Loucy (cell line): ENCODE measurements at regions not wholly inside any gene's neighbourhood (a gene's known extent, or its start where the extent isn't known, plus 50 kb on each side); places are given as distances from the start of the nearest gene placed in this dataset.

ENCODE experiments used
- H2AFZ ChIP-seq: fragments of 200-600 bp; sonication (generic); 2 replicates; pipeline ENCODE4 v1.6.0; 2016; ENCODE audit warnings: antibody characterized with exemption, mild to moderate bottlenecking, low read length, moderate library complexity
- H3F3A ChIP-seq: fragments of 200-600 bp; 2 replicates; pipeline ENCODE4 v1.6.0; 2016; ENCODE audit warnings: antibody characterized with exemption, low read depth, mild to moderate bottlenecking
- H3K27me3 ChIP-seq: fragments of 200-600 bp; sonication (generic); 2 replicates; pipeline ENCODE4 v1.6.1; 2014; ENCODE audit warnings: low read length, mild to moderate bottlenecking; ENCODE audit not compliant: insufficient read depth, poor library complexity, severe bottlenecking
- H3K36me3 ChIP-seq: fragments of 200-600 bp; sonication (generic); 2 replicates; pipeline ENCODE4 v1.6.1; 2016; ENCODE audit warnings: low read length; ENCODE audit not compliant: insufficient read depth
- H3K4me1 ChIP-seq: fragments of 200-600 bp; sonication (generic); 2 replicates; pipeline ENCODE4 v1.5.1; 2014; ENCODE audit warnings: low read length, mild to moderate bottlenecking; ENCODE audit not compliant: insufficient read depth, poor library complexity, severe bottlenecking
- H3K4me2 ChIP-seq: fragments of 200-600 bp; sonication (generic); 2 replicates; pipeline ENCODE4 v1.6.0; 2014; ENCODE audit warnings: antibody characterized with exemption, low read length, low read depth, mild to moderate bottlenecking; ENCODE audit not compliant: poor library complexity, severe bottlenecking
- H3K4me3 ChIP-seq: fragments of 200-600 bp; sonication (generic); 2 replicates; pipeline ENCODE4 v1.5.1; 2014; ENCODE audit warnings: low read length, mild to moderate bottlenecking, mixed read lengths; ENCODE audit not compliant: poor library complexity, severe bottlenecking
- H3K79me2 ChIP-seq: fragments of 200-600 bp; sonication (generic); 2 replicates; pipeline ENCODE4 v1.6.1; 2014; ENCODE audit warnings: low read length; ENCODE audit not compliant: insufficient read depth
- H3K9ac ChIP-seq: fragments of 200-600 bp; sonication (generic); 2 replicates; pipeline ENCODE4 v1.6.0; 2014; ENCODE audit warnings: mild to moderate bottlenecking, low read depth, low read length, moderate library complexity; ENCODE audit not compliant: poor library complexity, severe bottlenecking
- H3K9me2 ChIP-seq: fragments of 200-600 bp; sonication (generic); replicated peaks from 2 replicates; pipeline ENCODE4 v1.6.1; 2016; ENCODE audit warnings: low read depth, low read length, mixed read lengths
- H3K9me3 ChIP-seq: fragments of 200-600 bp; sonication (generic); 2 replicates; pipeline ENCODE4 v1.6.1; 2014; ENCODE audit warnings: mild to moderate bottlenecking, antibody characterized with exemption, low read length, low read depth; ENCODE audit not compliant: insufficient read depth
- H4K20me1 ChIP-seq: fragments of 200-600 bp; sonication (generic); 2 replicates; pipeline ENCODE4 v1.6.0; 2014; ENCODE audit warnings: antibody characterized with exemption, low read length, mild to moderate bottlenecking; ENCODE audit not compliant: insufficient read depth, poor library complexity, severe bottlenecking
- EZH2phosphoT487 ChIP-seq: fragments of 200-600 bp; IDR thresholded peaks from 2 replicates; pipeline ENCODE4 v1.6.1; 2018; ENCODE audit warnings: antibody characterized with exemption, mild to moderate bottlenecking, moderate library complexity, borderline replicate concordance
- TF ChIP-seq, protein P1 (sequence below): fragments of 200-600 bp; sonication (generic); conservative IDR thresholded peaks from 2 replicates; pipeline ENCODE4 v1.5.1; 2014; ENCODE audit warnings: mild to moderate bottlenecking, antibody characterized with exemption, low read length

DNA sequence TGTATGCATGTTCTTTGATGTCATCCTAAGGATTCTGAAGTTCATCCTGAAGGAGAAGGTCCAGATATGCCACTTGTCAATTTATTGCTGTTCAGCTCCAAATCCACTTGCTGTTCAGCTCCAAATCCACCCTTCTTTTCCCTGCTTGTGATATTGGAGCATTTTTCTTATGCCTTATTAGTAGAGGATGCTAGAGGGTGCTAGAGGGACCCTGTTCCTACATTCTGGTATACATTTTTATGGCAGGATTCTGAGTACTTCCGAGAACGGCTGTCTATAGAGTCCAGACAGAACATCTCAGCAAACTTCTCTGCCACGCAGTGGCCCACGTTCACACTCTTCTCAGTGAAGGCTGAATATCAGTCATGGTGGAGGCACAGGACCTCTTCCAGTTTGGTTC, 406.7 kb downstream of the NOVA1 start:
- no peaks in the 10 kb centered on the region for H3K36me3 ChIP-seq
- H3K9me2 ChIP-seq, result no peaks in the 10 kb centered on the region
- no peaks in the 10 kb centered on the region for H3K79me2 ChIP-seq
- H2AFZ ChIP-seq, result no peak overlapping the region
- TF ChIP-seq, protein P1, sequence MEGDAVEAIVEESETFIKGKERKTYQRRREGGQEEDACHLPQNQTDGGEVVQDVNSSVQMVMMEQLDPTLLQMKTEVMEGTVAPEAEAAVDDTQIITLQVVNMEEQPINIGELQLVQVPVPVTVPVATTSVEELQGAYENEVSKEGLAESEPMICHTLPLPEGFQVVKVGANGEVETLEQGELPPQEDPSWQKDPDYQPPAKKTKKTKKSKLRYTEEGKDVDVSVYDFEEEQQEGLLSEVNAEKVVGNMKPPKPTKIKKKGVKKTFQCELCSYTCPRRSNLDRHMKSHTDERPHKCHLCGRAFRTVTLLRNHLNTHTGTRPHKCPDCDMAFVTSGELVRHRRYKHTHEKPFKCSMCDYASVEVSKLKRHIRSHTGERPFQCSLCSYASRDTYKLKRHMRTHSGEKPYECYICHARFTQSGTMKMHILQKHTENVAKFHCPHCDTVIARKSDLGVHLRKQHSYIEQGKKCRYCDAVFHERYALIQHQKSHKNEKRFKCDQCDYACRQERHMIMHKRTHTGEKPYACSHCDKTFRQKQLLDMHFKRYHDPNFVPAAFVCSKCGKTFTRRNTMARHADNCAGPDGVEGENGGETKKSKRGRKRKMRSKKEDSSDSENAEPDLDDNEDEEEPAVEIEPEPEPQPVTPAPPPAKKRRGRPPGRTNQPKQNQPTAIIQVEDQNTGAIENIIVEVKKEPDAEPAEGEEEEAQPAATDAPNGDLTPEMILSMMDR, result 0 out of 2 replicates have a peak, but pooled peaks have one; percentile 10
- no peak for TF ChIP-seq EZH2phosphoT487
- H3F3A ChIP-seq, result no peaks in the 10 kb centered on the region
- no peaks in the 10 kb centered on the region for H4K20me1 ChIP-seq
- no peak overlapping the region for H3K4me2 ChIP-seq
- H3K9ac ChIP-seq, result no peak overlapping the region
- no peak overlapping the region for H3K4me3 ChIP-seq
- no peaks in the 10 kb centered on the region for H3K9me3 ChIP-seq
- H3K4me1 ChIP-seq, result no peaks in the 10 kb centered on the region
- peaks cover 64% of the 10 kb centered on the region for H3K27me3 ChIP-seq

DNA sequence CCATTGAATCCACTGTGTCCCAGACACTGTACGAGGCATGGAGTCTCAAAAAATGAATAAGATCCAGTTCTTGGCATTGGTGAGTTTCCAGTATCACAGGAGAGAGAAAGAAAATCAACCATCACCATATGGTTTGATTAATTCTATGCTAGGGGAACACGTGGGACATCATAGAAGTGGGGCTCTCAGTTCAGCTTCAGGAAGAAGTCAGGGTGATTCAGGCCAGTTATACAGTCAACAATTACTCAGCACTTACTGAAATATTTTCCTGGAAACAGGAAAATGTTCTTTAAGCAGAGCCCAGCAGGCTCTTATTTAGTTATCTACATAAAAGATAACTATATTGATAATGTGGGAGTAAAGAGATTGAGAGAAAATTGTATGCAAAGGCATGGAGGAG, 407.2 kb downstream of the NOVA1 start:
- H3K4me1 ChIP-seq, result no peaks in the 10 kb centered on the region
- no peaks in the 10 kb centered on the region for H3F3A ChIP-seq
- no peaks in the 10 kb centered on the region for H4K20me1 ChIP-seq
- no peak overlapping the region for H3K9ac ChIP-seq
- peaks cover 59% of the 10 kb centered on the region for H3K27me3 ChIP-seq
- no peaks in the 10 kb centered on the region for H3K36me3 ChIP-seq
- H3K9me2 ChIP-seq, result no peaks in the 10 kb centered on the region
- H3K9me3 ChIP-seq, result no peaks in the 10 kb centered on the region
- no peak overlapping the region for H3K4me2 ChIP-seq
- no peaks in the 10 kb centered on the region for H3K79me2 ChIP-seq
- H3K4me3 ChIP-seq, result no peak overlapping the region
- no peak for TF ChIP-seq EZH2phosphoT487
- TF ChIP-seq, protein P1, result no peak
- H2AFZ ChIP-seq, result no peak overlapping the region

DNA sequence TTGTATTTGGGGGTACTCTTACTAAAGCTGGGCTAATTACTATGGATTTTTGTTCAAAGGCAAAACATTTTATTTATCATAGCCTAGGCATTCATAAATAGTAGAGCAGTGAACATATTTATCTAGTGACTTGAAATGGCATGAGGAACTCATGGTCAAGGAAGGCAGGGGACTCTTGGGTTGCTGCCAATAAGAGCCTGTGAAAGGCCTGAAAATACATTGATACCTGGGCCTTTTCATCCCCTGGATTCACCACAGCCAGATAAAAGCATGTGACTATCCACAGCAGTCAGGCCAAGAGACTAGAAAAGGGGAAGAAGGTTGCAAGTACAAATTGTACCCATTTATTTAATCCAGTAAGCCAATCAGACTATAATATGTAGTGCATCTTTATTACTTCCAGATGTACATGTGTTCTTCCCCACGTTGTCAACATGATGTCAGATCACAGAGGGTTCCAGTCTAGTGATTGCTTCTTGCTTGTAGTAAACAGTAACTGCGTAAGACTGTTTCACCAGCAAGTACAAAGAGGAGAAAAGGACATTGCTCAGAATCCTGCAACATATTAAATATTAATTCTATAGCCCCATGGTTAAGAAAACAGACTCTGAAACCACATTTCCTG, 409.7 kb downstream of the NOVA1 start:
- no peaks in the 10 kb centered on the region for H3K79me2 ChIP-seq
- peaks cover 39% of the 10 kb centered on the region for H3K27me3 ChIP-seq
- no peak overlapping the region for H3K4me2 ChIP-seq
- H2AFZ ChIP-seq, result no peak overlapping the region
- H4K20me1 ChIP-seq, result no peaks in the 10 kb centered on the region
- H3K4me3 ChIP-seq, result no peak overlapping the region
- TF ChIP-seq EZH2phosphoT487, result no peak
- TF ChIP-seq, protein P1, result no peak
- H3K9ac ChIP-seq, result no peak overlapping the region
- no peaks in the 10 kb centered on the region for H3K4me1 ChIP-seq
- H3K9me3 ChIP-seq, result no peaks in the 10 kb centered on the region
- H3F3A ChIP-seq, result no peaks in the 10 kb centered on the region
- H3K36me3 ChIP-seq, result no peaks in the 10 kb centered on the region
- no peaks in the 10 kb centered on the region for H3K9me2 ChIP-seq
